GM10248 (cell line): ENCODE measurements at regions not wholly inside any gene's neighbourhood (a gene's known extent, or its start where the extent isn't known, plus 50 kb on each side); places are given as distances from the start of the nearest gene placed in this dataset.

Experiments used
- CTCF ChIA-PET: fragments of 300-600 bp; sonication (Branson Sonifier 250); formaldehyde crosslinking; extraction: SDS; loops from one replicate; lab custom pipeline; 2021; ENCODE audit warnings: antibody characterized with exemption; lab: Yijun Ruan, JAX
- POLR2A ChIA-PET: fragments of 350-650 bp; sonication (Branson Sonifier 250); formaldehyde crosslinking; extraction: SDS; loops from one replicate; lab custom pipeline; 2020; ENCODE audit warnings: antibody characterized with exemption; lab: Yijun Ruan, JAX
- DNase-seq: peaks from one replicate; pipeline ENCODE4 v3.0.0; 2012; ENCODE audit errors: extremely low spot score
- CTCF ChIP-seq: IDR thresholded peaks from 2 replicates; pipeline ENCODE4 v1.5.1; 2012; ENCODE audit warnings: mild to moderate bottlenecking, low read depth; ENCODE audit errors: extremely low read depth, missing control alignments, control extremely low read depth

- POLR2A ChIA-PET, result interaction anchor here (0.7 kb wide), 1 partner anchor 1119 kb away, joined by 3 read pairs; no protein-coding TSS in a partner anchor
- no peak for DNase-seq
- TF ChIP-seq CTCF, result no peak
- CTCF ChIA-PET, result no interaction called here
These were observed 116.4 kb upstream of the ANO1 start for GRCh38 chr11:69961738-69962137.

- no peak for TF ChIP-seq CTCF
- CTCF ChIA-PET, result no interaction called here
- DNase-seq, result no peak
- POLR2A ChIA-PET, result interaction anchor here (0.7 kb wide), 1 partner anchor 1119 kb away, joined by 3 read pairs; no protein-coding TSS in a partner anchor
These were observed 116.0 kb upstream of the ANO1 start for GRCh38 chr11:69962152-69962551.

GRCh38 chr11:69963533-69964246, 114.4 kb upstream of the ANO1 start:
- POLR2A ChIA-PET, result no interaction called here
- DNase-seq, result no peak
- TF ChIP-seq CTCF, result no peak
- CTCF ChIA-PET, result no interaction called here

- ChIA-PET POLR2A (no interaction called here), CTCF (no interaction called here)
- DNase-seq, result no peak
- TF ChIP-seq CTCF, result no peak
These were observed 113.9 kb upstream of the ANO1 start for GRCh38 chr11:69964247-69964643.

GRCh38 chr11:69965821-69966582, 112.1 kb upstream of the ANO1 start:
- CTCF ChIA-PET, result interaction anchor here (0.9 kb wide), 1 partner anchor 14 kb away, joined by 3 read pairs; no protein-coding TSS in a partner anchor
- POLR2A ChIA-PET, result no interaction called here
- no peak for TF ChIP-seq CTCF
- DNase-seq, result no peak

- no peak for DNase-seq
- ChIA-PET POLR2A (no interaction called here), CTCF (interaction anchor here (0.9 kb wide), 1 partner anchor 14 kb away, joined by 3 read pairs; no protein-coding TSS in a partner anchor)
- TF ChIP-seq CTCF, result no peak
These were observed 111.6 kb upstream of the ANO1 start for GRCh38 chr11:69966583-69966835.
